SHP77 (cell line): ENCODE measurements at regions not wholly inside any gene's neighbourhood (a gene's known extent, or its start where the extent isn't known, plus 50 kb on each side); places are given as distances from the start of the nearest gene placed in this dataset.

Source experiments
- DNase-seq, 2 experiments: peaks; one replicate each; lab custom pipeline; 2025; lab: John Stamatoyannopoulos, UW

- no peak for DNase-seq
Observed at GRCh38 chr10:78979938-78980337, 88.8 kb upstream of the ZMIZ1 start.

GRCh38 chr10:78980354-78980753 is 88.4 kb upstream of the ZMIZ1 start:
- DNase-seq = no peak

GRCh38 chr10:78980815-78981214 is 88.0 kb upstream of the ZMIZ1 start:
- no peak for DNase-seq

- no peak for DNase-seq
Observed at GRCh38 chr10:78981257-78981969, 87.4 kb upstream of the ZMIZ1 start.

- DNase-seq = no peak
Observed at GRCh38 chr10:78981970-78982281, 86.8 kb upstream of the ZMIZ1 start.

DNA sequence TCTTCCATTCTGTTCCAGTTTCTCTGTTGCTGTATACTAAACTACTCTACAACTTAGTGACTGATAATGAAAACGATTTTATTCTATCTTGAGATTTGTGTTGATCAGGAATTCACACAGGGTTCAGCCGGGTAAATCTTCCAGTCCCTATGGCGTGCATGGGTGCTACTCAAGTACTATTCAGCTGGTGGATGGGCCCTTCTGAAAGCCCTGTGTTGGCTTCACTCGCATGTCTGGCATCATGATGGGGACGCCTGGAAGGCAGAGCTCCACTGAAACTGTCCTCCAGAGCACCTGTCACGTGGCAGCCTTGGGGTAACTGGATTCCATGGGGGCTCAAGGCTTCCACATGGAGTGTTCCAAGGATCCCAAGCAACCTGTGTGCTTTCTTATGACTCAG is 86.0 kb upstream of the ZMIZ1 start:
- no peak for DNase-seq

- no peak for DNase-seq
Observed at GRCh38 chr10:78983608-78984007, 85.2 kb upstream of the ZMIZ1 start.

GRCh38 chr10:78985973-78986818 is 82.6 kb upstream of the ZMIZ1 start:
- no peak for DNase-seq

GRCh38 chr10:78991187-78991586 is 77.6 kb upstream of the ZMIZ1 start:
- no peak for DNase-seq

DNA sequence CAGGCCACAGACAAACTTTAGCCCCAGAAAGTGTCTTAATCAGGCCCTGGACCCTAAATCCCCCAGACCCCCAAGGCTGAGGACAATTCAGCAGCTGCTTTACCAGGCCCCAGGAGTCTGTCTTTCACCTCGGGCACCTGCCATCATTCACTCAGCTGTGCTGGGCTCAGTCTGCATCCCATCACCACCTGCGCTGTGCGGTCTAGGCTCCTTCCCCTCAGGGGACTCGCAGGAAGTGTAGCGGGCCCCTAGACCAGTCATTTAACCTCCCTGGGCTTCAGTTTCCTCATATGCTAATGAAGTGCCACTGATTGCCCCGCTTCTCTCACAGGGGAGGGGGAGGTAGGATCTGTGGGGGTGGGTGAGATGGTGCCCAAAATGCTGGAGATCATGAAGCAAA is 76.4 kb upstream of the ZMIZ1 start:
- no peak for DNase-seq

DNA sequence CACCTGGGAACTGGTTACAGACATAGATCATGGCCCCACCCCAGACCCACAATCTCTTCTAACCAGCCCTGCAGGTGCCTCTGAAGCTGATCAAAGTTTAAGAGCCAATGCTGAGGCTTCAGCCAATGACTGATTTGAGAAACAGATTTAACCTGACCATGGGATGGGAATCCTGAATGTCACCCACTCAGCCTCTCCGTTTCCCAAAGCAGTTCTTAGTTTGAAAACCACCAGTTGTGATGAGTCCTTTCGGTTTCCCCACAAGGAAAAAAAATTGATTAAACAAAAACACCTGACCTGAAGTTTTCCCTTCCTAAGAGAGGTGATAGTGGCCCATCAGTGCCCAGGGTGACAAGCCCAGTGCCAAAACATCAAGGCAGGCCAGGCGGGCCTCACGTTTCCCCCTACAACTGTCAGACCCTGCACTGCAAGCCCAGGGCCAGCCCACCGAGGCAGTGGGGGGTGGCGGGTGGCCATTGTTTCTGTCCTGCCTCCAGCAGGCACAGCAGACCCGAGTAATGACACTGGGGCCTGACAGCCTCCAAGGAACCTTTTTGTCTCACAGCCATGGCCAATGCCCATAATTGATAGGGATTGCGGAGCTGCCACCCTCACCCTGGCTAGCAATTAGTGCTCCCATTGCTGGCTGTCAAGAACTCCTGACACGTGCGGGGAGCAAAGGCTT is 75.4 kb upstream of the ZMIZ1 start:
- no peak for DNase-seq

- no peak for DNase-seq
Observed at GRCh38 chr10:78995987-78996791, 72.6 kb upstream of the ZMIZ1 start.

- no peak for DNase-seq
Observed at GRCh38 chr10:78996792-78997129, 72.0 kb upstream of the ZMIZ1 start.

- DNase-seq = no peak
Observed at GRCh38 chr10:78997635-78998618, 70.8 kb upstream of the ZMIZ1 start.

DNA sequence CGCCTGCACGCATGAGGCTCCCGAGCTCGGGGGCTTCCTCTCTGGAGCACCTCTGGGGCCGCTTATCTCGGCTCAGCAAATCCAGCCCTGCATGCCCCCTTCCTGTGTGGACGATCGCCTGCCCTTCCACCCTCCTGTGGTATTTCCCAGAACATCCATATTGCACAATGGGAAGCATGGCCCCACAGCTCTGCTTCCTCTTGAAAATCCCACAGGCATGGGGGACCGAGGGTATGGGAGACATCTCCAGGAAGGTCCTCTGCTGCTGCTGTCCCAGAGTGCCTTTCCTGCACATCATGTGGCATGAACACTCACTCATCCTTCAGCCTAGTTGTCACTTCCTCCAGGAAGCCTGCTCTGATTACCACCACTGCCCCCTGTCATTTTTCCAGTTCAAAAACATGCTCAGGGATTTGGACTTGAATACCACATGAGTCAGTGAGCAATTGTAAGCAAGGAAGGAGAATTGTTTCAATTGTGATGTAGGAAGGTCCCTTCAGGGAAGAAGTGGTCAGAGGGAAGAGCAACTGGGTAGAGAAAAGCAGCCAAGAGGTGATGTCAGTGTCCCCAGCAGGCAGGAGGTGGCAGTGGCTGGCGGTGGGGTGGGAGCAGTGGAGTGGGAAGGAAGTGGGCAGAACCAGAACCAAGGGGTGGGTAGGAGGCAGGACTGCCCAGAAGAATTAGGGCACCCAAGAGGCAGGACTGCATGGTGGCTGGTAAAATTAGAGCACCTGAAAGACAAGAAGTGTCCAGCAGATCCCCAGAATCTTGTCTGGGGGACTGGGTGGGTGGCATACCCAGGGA is 67.5 kb upstream of the ZMIZ1 start:
- DNase-seq = no peak

DNA sequence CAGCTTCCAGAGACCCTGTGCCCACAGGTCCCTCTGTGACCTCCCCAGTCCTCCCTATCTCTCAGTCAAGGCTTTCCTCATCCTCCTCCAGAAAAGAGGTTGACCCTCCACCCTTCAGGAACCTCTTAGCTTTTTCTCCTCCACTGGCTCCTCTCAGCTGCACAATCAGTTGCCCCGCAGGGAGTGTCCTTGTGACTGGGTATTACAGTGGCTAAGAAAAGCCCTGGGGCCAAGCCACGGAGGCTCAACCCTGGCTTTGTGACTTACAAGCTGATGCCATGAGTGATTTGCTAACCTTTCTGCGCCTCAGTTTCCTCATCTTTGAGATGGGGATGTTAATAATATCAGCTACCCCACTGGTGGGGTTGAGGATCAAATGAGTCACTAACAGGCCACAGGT is 66.4 kb upstream of the ZMIZ1 start:
- no peak for DNase-seq

GRCh38 chr10:79003183-79004100 is 65.3 kb upstream of the ZMIZ1 start:
- DNase-seq = no peak

DNA sequence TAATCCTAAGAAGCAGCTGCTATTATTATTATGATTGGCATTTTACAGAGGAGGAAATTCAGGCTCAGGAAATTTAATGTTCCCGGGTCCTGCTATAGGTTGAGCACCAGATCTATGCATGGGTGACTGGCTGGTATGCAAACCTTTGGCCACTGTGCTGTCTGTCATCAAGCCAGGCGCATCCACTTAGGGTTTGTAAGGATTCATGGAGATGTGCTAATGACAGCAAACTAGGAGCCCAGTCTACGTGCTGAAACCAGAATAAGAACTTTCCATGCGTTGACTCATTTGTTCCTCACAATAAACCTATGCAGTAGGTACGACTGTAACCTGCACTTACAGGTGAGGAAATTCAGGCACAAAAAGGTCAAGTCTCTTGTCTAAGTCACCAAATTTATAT is 64.5 kb upstream of the ZMIZ1 start:
- no peak for DNase-seq

DNA sequence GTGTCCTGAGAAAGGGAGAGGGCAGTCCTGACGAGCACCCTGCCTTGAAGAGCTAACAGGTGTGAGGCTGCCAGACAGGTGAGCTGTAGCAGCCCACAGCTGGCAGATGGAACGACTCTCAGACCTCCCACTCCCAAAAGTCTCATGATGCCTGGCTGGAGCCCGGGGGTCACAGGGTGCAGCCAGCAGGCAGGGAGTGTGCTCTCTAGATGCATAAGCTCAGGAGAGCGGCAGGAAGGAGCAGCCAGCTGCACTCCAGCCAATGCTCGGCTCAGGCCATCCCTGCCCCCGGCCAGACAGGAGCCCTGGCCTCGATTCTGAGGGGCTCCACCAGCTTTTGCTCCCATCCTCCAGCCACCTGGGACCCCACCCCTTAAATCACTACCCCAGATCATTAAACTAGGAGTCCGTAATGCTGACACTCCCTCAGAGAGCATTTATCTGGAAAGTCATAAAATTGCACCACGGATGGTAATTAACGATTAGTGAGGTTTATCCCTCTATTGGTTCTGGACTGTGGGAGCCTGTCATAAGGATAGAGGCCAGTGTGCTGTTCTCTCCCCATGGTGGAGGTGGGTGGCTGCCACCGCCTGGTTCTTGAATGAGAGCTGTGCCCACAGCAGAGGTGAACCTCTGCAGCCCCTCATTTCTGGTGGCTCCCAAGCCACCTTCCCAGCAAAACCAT is 63.5 kb upstream of the ZMIZ1 start:
- DNase-seq = no peak
